Ecto neural progenitor cell (in vitro differentiated cells): ENCODE measurements at regions not wholly inside any gene's neighbourhood (a gene's known extent, or its start where the extent isn't known, plus 50 kb on each side); places are given as distances from the start of the nearest gene placed in this dataset.

Experiments
- DNase-seq: peaks from one replicate; pipeline ENCODE4 v3.0.0-alpha.2; 2018; ENCODE audit warnings: low spot score

- DNase-seq, result peak; percentile 26
Observed at GRCh38 chr19:31983647-31984046, 361.8 kb upstream of the ZNF507 start.

GRCh38 chr19:31985001-31985605 lies 360.3 kb upstream of the ZNF507 start:
- DNase-seq, result peak; percentile 11

GRCh38 chr19:31986951-31987350 lies 358.5 kb upstream of the ZNF507 start:
- no peak for DNase-seq

DNA sequence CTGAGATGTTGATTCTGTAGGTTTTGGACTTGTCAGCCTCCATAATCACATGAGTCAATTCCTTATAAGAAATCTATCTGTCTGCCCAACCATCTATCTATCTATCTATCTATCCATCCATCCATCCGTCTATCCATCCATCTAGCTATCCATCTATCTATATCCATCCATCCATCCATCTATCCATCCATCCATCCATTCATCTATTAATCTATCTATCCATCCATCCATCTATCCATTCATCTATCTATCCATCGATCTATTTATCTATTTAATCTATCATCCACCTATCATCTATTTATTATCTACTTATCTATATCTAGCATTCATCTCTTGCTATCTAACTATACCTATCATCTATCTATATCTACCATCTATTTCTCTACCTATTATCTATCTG lies 357.2 kb upstream of the ZNF507 start:
- DNase-seq, result no peak

- peak; percentile 28 for DNase-seq
Observed at GRCh38 chr19:31991984-31992655, 353.3 kb upstream of the ZNF507 start.

GRCh38 chr19:31992750-31993149 lies 352.7 kb upstream of the ZNF507 start:
- DNase-seq, result peak; percentile 12

- DNase-seq, result no peak
Observed at GRCh38 chr19:31995546-31995945, 349.9 kb upstream of the ZNF507 start.

DNA sequence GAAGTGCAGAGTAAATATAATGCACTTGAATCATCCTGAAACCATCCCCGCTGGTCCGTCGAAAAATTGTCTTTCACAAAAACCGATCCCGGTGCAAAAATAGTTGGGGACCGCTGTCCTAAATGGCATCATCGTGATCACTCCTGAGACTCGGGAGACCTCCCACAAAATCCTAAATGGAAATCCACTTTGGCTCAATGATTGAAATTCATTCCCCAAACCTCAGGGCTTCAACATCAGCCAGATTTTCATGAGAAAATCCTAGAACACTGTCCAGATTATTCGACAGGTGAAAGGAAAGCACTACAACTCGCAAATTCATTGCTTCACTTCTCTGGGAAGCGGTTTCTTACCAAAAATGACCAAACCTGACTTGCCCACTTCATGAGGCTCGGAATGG lies 335.3 kb upstream of the ZNF507 start:
- no peak for DNase-seq

DNA sequence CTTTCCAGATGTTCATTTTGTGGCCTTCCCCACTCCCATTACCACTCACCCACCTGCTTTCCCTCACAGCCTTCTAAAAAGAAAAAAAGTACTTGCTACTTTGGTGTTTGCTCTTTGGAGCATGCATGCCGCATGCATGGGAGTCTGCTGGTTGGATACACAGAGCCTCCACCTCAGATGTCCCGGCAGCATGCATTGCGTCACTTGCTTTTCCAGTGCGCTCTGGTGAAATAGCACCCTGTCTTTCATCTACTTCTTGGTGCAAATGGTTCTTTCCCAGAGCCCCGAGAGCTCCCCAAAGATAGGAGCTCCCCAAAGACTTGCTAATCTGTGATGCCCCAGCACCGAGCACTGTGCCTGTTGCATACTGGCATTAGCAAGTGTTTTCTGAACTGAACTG lies 333.2 kb upstream of the ZNF507 start:
- no peak for DNase-seq

- no peak for DNase-seq
Observed at GRCh38 chr19:32012886-32013631, 332.4 kb upstream of the ZNF507 start.

DNA sequence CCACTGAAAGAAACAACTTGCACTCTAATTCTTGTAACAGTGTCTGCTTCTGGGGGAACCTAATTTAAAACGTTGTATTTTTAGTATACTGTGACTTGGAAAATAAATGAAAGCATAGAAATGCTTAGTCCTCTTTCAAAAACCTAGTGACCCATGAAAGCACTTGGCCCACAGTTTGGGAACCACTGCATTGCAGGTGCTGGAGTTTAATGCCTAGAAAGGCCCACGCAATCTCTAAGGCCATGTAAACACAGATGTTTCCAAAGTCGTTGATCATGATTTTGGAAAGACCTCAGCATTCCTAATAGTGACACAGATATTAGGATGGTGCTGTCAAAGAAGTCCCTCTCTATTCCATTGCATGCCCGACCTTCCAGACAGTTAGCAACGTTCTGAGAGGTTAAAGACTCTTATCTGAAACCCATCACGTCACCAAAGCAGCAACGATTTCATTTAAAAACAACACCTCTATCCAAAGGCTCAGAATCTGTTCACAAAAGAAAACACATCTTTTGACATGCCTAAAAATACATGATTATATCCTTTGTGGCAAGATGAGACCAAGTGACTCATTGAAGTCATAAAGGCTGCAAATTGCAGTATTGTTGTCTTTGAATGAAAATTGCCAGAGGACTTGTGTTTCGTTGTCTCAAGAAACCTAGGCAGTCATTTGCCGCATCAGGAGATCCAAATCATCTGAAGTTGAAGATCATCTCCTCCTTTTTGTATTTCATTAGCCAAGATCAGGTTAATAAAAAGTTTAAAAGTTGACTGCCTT lies 328.0 kb upstream of the ZNF507 start:
- DNase-seq, result no peak

GRCh38 chr19:32018014-32018413 lies 327.4 kb upstream of the ZNF507 start:
- no peak for DNase-seq

- no peak for DNase-seq
Observed at GRCh38 chr19:32020538-32020937, 324.9 kb upstream of the ZNF507 start.

GRCh38 chr19:32022044-32022640 lies 323.3 kb upstream of the ZNF507 start:
- DNase-seq, result no peak

GRCh38 chr19:32022731-32023563 lies 322.5 kb upstream of the ZNF507 start:
- no peak for DNase-seq

DNA sequence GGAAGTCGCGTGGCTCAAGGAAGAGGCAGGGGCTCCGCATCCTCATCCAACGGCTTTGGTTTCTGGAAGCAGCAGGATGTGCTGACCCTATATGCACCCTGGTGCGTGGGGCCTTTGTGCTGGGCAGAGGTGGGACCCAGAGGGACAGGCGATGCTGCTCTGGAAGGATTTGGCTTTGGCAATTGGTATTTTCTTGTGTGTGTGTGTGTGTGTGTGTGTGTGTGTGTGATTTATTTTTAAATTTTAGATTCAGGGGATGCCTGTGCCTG lies 321.9 kb upstream of the ZNF507 start:
- no peak for DNase-seq

- DNase-seq, result no peak
Observed at GRCh38 chr19:32029235-32029634, 316.2 kb upstream of the ZNF507 start.

DNA sequence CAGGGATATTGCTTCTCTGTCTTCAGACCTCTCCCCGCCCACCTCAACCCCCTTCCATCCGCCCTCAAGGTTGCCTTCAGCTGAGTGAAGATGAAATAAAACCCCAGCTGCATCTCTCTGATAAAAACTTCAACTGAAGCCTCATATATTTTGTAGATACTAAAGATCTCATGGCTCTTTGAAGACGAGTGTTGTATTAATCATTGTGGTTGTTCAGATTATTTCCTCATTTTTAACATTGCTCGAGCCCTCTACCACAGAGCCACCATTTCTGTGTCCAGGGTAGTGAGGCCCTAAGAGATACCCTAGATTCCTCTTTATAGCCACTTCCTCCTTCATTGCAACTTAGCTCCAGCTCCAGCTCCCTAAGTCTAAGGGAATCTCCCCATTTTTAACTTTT lies 312.8 kb upstream of the ZNF507 start:
- DNase-seq, result no peak

DNA sequence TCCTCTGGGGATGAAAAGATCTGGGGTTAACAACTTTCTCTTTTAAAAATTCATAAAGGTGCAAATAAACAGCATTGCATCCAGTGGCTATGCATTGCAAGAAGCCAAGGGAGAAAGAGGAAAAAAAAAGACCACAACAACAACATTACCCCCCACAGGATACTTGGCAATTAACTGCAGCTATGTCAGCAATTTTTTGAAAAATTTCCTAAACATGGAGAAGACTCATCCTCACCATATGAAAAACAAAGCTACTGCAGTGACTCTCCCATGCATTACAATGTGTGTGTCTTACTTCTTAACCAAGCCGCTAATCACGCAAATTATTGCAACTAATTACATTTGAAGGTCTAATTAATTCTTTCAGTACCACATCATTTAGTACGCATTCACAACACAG lies 309.8 kb upstream of the ZNF507 start:
- DNase-seq, result no peak

- no peak for DNase-seq
Observed at GRCh38 chr19:32038021-32038920, 307.1 kb upstream of the ZNF507 start.

GRCh38 chr19:32038961-32039360 lies 306.4 kb upstream of the ZNF507 start:
- no peak for DNase-seq
